ENCODE measurements at regions not wholly inside any gene's neighbourhood (a gene's known extent, or its start where the extent isn't known, plus 50 kb on each side); places are given as distances from the start of the nearest gene placed in this dataset.
A peak's percentile ranks its signal among the peaks of the same experiment; 100 is the strongest.

DNA sequence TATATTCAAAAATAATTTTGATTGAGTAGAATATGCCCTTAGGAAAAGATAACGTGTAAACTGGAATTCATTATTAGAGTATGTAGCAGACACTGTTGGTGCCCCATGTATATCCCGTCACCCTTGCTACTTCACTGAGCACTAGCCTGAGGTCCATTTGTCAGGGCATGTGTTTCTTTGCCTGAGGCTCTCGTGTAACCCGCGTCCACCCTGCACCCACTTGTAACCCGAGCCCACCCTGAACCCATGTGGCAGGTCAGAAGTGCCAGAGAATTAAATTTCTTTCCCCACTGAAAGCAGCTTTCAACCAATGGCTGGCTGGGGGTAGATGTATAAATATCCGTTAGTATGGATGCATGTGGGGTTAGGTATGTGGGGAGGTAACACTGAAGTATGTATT lies 474.2 kb upstream of the ZNF385D start:
- no peak for DNase-seq (ENCODE audit: low read depth)

GRCh38 chr3:22228705-22229104 lies 477.7 kb upstream of the ZNF385D start:
- no peak for DNase-seq (ENCODE audit: low read depth)

DNA sequence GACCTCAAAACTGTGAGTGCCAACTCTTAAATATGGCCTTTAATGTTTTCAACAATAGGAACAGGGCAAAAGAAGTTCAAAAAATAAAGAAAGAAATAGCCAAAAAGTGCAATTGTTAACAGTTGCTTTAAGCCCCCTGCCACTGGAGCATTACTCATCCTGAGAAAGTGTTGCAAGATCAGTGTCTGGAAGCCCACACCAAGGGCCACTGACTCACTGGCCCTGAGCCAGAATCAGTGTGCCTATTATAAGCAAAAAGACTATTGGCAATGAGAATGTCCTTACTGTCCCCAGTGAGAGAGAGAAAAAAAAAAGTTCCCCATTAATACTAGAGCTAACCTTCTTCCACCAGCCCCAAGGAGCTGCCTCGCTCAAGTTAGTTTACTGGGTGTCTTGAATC lies 480.1 kb upstream of the ZNF385D start:
- peak; percentile 4 for DNase-seq (ENCODE audit: low read depth)

- DNase-seq (ENCODE audit: low read depth) = no peak
These were observed 485.7 kb upstream of the ZNF385D start for GRCh38 chr3:22236490-22237270.

DNA sequence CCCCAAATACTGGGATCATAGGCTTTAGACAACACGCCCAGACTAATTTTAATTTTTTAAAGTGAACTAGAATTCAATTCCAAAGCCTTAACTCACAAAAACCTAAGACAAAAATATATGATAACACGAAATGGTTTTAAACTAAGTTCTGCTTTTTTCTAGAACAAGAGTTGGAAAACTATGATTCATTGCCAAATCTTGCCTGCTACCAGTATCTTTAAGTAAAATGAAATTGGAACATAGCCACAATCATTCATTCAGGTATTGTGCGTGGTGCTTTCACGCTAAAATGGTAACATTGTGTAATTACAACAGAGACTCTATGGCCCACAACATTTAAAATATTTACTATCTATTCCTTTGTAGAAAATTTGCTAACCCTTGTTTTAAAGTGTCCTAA lies 488.0 kb upstream of the ZNF385D start:
- DNase-seq (ENCODE audit: low read depth) = no peak

- no peak for DNase-seq (ENCODE audit: low read depth)
These were observed 490.1 kb upstream of the ZNF385D start for GRCh38 chr3:22241110-22241509.

DNA sequence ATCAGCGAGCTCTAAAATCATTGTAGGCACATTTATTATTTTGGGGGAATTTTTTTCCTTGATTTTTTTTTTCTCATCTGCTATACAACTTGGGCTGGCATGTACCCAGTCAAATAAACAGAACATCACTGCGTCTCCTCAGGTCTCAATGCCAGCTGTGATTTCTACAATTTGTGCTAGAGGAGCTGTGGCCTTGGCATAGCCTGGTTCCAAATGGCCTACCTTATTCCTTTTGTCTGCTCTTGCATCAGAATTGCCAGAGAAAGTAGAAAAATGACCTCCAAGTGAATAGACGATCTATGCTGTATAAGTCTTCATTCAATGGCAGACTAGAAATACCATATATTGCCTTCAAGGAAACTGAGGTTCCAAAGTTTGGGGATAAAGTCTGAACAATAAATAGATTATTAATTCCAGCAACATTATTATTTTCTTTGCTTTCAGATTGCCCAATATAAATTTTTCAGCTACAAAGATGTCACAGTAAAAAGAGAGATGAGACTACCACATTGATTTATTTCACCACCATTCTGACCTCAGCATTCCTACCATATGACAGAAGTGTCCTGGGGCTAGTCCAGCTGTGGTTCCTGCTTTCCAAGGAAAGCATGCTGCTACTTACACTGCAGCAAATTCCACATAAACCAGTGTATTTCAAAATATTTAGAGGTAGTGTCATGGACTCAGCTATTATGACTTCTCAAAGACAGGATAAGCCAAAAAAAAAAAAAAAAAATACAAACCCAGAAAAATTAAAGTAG lies 493.9 kb upstream of the ZNF385D start:
- DNase-seq (ENCODE audit: low read depth) = peak; percentile 79

- DNase-seq (ENCODE audit: low read depth) = no peak
These were observed 495.0 kb upstream of the ZNF385D start for GRCh38 chr3:22245811-22246583.

DNA sequence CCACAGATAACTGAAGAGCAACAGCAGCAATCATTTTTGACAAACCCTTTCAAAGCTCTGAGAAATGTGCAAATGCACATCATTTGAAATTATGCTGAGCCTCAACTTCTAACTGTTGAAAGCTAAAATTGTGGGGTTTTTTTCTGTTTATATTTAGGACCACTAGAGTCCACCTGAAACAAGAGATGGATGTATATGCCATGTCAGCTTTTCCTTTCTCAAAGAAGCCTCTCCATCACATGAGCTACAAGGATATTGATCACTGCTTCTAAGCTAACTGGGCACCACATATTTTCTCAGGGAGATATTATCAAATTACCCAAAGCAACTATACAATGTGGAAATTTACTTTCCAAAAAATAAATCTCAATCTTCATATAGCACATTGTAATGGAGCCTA lies 498.6 kb upstream of the ZNF385D start:
- DNase-seq (ENCODE audit: low read depth) = no peak

- no peak for DNase-seq (ENCODE audit: low read depth)
These were observed 506.2 kb upstream of the ZNF385D start for GRCh38 chr3:22257252-22257651.

GRCh38 chr3:22262386-22262785 lies 511.4 kb upstream of the ZNF385D start:
- DNase-seq (ENCODE audit: low read depth) = no peak

DNA sequence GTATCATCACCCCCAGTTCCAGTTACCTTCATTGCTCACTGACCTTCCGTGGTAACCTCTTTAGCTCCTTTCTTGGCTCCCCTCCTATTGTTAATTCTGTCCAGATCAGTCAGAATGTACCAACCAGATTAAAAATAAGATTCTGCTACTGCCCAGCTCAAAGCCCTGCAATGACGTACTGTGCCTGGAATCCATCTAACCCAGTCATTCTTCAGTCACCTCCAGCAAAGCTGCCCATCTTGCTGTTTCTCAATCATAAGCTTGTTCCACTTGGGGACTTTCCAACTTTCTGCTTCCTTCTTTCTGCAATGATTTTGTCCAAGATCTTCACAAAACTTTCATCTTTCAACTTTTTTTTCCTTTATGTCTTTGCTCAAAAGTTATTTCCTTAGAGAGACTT lies 512.0 kb upstream of the ZNF385D start:
- DNase-seq (ENCODE audit: low read depth) = peak; percentile 49

DNA sequence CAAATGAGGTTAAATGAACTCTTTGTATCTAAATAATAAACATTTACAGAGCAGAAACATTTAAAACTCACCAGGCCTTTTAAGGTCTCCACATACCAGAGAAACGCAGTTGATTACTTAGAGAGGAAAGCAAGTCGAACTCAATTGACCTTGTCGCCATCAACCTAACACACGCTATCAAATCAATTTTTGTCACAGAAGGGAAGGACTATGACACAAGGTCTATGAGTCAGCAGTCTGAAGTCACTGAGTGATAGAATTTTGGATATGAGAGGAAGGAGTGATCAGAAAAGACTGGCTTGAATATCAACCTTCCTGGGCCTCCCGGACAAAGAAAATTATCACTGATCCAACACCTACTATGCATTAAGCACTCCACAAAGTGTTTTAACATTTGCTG lies 514.4 kb upstream of the ZNF385D start:
- no peak for DNase-seq (ENCODE audit: low read depth)

DNA sequence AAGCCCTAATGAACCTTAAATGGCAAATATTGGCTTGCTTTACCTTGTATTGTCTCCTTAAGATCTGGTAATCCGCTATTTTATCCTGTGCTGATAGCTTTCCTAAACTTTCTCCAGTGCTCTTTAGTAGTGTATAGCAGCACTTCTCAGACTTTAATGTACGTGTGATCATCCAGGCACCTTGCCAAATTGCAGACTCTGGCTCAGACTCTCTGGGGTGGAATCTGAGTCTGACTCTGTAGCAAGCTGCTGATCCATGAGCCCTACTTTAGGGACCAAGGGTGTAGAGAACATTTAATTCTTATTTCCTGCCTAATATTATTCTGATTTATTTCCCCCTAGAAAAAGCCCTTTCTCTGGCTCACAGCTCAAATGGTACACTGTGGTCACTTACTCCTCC lies 518.8 kb upstream of the ZNF385D start:
- no peak for DNase-seq (ENCODE audit: low read depth)

DNA sequence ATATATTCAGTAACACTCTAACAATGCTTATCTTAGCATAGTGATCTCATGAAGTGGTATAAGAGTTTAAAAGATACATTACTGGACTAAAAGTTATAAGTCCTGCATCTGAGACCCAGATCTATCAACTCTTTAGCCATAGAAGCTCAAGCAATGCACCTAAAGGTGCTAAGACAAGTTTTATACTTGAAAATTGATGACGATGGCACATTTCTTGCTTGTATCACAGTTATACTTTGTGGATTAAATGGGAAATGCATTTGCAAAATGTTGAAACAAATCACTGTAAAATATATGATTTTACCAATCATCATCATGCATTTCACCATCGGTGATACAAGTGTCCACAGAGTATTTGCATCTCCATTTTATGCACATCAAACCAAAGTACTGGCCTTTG lies 525.3 kb upstream of the ZNF385D start:
- no peak for DNase-seq (ENCODE audit: low read depth)

DNA sequence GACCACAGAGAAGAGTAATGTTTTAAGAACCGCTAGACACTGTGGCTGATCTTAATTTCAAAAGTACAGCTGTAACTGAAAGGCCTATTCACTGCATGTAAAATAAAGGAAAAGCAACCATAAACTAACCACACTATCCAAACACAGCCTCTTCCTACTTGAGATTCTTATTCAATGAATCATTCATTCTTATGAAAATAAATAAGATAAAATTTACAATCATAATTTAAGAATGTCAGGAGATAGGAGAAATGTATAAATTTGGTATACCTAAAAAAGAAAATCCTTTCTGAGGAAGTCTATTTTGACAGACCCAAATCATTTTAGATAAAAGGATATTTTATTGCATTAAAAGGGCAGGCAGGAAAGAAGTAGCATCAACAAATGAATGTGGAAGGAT lies 533.5 kb upstream of the ZNF385D start:
- DNase-seq (ENCODE audit: low read depth) = peak; percentile 42

DNA sequence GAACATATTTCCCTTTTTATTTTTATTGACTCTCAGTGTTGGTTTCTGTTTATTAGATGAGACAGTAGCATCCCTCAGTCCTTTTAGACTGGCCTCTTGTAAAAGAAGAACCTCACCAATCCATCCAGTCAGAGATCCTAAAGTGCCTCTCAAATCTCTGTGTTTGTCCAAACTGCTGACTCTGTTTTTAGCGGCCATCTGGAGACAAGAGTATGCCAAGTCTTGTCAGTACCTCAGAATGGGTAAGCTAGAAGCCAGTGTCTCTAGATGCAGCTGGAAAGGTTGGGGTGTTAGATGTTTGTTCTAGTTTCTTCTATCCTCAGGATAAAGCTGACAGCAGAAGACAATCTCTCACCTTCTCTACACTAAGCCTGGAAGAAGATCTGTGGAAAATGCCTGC lies 537.7 kb upstream of the ZNF385D start:
- no peak for DNase-seq (ENCODE audit: low read depth)

- DNase-seq (ENCODE audit: low read depth) = no peak
These were observed 541.7 kb upstream of the ZNF385D start for GRCh38 chr3:22292681-22293080.

DNA sequence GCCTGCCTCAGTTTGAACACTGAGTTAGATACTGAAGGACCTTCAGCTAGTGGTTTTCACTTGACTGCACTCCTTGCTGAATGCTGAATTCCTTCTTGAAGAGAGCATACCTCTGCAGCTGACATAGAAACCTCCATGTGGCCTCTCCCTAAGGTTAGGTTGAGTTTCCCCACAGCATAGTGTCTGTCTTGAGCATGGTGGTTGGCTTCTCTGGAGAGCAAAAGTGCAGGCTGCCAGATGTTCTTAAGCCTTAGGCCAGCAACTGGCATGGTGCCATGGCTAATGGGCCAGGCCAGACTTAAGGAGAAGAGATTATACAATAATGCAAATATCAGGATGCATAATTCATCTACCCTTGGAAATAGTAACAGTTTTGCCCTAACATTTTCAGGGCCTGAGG lies 545.6 kb upstream of the ZNF385D start:
- DNase-seq (ENCODE audit: low read depth) = no peak

DNA sequence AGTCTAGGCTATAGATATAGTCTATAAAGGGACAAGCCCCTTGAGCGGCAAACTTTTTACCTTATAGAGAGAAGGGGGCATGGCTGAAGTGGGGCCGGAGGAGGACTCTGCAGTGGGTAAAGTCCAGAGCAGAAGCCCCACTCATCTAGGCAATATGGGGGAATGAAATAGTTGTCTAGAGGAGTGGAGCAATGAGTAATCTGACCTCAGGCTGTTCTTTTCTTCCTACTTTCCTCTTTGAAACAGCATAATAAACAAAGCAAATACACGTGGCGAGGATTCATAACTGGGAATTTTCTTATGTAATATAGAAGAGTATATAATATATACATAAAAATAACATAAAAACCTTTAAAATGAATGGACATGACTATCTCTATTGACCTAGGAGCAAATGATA lies 546.4 kb upstream of the ZNF385D start:
- DNase-seq (ENCODE audit: low read depth) = no peak

- no peak for DNase-seq (ENCODE audit: low read depth)
These were observed 555.4 kb upstream of the ZNF385D start for GRCh38 chr3:22306454-22306853.

GRCh38 chr3:22308871-22309270 lies 557.9 kb upstream of the ZNF385D start:
- no peak for DNase-seq (ENCODE audit: low read depth)

DNA sequence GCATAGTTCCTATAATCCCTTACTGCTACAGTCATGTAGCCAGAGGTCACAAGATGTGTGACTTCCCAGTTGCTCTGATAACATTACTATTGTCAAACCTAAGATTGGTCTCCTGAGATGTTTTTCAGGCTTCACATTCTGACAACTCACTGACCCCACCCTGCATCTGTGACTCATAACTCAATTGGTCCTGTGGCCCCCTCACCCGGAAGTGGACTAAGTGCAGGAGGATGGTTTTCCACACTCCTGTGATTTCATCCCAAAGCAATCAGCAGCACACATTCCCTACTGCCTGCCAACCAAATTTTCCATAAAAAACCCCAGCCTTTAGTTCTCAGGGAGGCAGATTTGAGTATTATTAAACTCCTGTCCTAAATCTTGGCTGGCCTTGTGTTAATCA lies 564.9 kb upstream of the ZNF385D start:
- DNase-seq (ENCODE audit: low read depth) = no peak
